ENCODE measurements at regions not wholly inside any gene's neighbourhood (a gene's known extent, or its start where the extent isn't known, plus 50 kb on each side); places are given as distances from the start of the nearest gene placed in this dataset.

DNA sequence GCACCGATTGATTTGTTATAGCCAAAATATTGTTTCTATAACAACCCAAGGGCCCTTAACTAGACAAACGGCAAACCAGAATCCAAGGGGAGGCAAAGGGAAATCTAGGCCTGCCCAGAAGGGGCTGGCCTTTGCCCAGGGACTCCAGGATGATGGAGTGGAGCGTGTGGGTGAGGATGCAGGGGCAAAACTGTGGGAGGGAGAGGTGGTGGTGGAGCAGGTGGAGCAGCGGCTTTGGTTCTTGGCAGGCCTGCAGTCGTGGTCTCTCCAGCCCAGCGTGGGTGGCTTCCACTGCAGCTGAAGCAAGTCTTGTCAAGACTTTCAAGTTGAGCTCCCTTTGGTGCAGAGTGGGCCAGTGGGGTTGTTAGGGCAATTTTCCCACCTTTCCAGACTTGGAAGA lies 98.6 kb upstream of the TBCA start:
- Histone ChIP-seq H3K36me3 (ENCODE audit: control insufficient read depth, insufficient read depth, low read length) (no peaks in the 10 kb centered on the region), H3K23ac (ENCODE audit: low read depth, low read length) (no peak overlapping the region), H3K27ac (ENCODE audit: insufficient read depth, low read length) (no peak overlapping the region), H3K4me1 (ENCODE audit: control insufficient read depth, insufficient read depth, low read length) (0 out of 2 replicates have a peak, but pooled peaks cover 2% of the 10 kb centered on the region), H4K8ac (ENCODE audit: low read depth in 2 of 2, low read length in 2 of 2) (no peak overlapping the region), H2AFZ (replicated peaks; ENCODE audit: low read length, poor library complexity) (no peak overlapping the region), H3K14ac (replicated peaks; ENCODE audit: low read depth, low read length) (no peak overlapping the region), H2BK120ac (ENCODE audit: low read depth, low read length) (no peak overlapping the region), H3K18ac (ENCODE audit: low read depth, low read length) (no peak overlapping the region), H3K79me1 (ENCODE audit: low read depth in 1 of 2, low read length in 2 of 2) (no peaks in the 10 kb centered on the region), H4K5ac (ENCODE audit: low read depth, low read length) (no peak overlapping the region), H2BK5ac (ENCODE audit: low read depth, low read length, poor library complexity, severe bottlenecking) (no peak overlapping the region), H2AK5ac (ENCODE audit: low read depth, low read length) (no peak overlapping the region), H3K9ac (ENCODE audit: low read depth, low read length) (no peak overlapping the region), H3K27me3 (ENCODE audit: control insufficient read depth, insufficient read depth, low read length) (no peaks in the 10 kb centered on the region), H4K20me1 (ENCODE audit: insufficient read depth, low read length) (no peaks in the 10 kb centered on the region), H3K4me3 (ENCODE audit: insufficient read depth, low read depth, low read length) (no peak overlapping the region), H3K4ac (ENCODE audit: low read depth, low read length) (no peak overlapping the region), H3K4me2 (ENCODE audit: low read depth, low read length) (no peak overlapping the region), H2BK15ac (ENCODE audit: low read depth, low read length) (no peak overlapping the region), H2AK9ac (replicated peaks; ENCODE audit: low read depth, low read length, poor library complexity) (no peak overlapping the region), H3K9me1 (ENCODE audit: insufficient read depth, low read length) (no peaks in the 10 kb centered on the region), H3K56ac (ENCODE audit: extremely low read depth, insufficient read depth, low read length) (no peak overlapping the region), H2BK20ac (ENCODE audit: low read depth, low read length) (no peak overlapping the region), H4K91ac (ENCODE audit: insufficient read depth, low read depth, low read length) (no peak overlapping the region), H3K9me3 (ENCODE audit: control insufficient read depth, insufficient read depth, low read length) (no peaks in the 10 kb centered on the region)
- POLR2A ChIA-PET (ENCODE audit: unreplicated experiment), result no interaction called here
- dilution Hi-C loops (cut with HindIII; ENCODE audit: low sequenced_read_pairs, unreplicated experiment), result no loop called here
- BruUV-seq (replicated peaks), result no TSS peak
- intact Hi-C loops (cut with micrococcal nuclease), result no loop called here
- in situ Hi-C loops (cut with MboI; ENCODE audit: low sequenced_read_pairs), result no loop called here
- 100% methylated on average over 1 of the region's 6 CpGs; no CpG with 5 or more reads in 1 of the 2 experiments for WGBS, 2 experiments (ENCODE audit: extremely low coverage in 2 of 2, insufficient read length in 1 of 2)
- DNase-seq (no peak), ATAC-seq (ENCODE audit: low read depth) (no peak)
- CTCF ChIA-PET, result no interaction called here
- no peak for TF ChIP-seq RFX5 (IDR thresholded peaks at IDR 0.05; ENCODE audit: low read depth, low read length)
- TF ChIP-seq MAZ (IDR thresholded peaks at IDR 0.05; ENCODE audit: borderline replicate concordance, low read depth, low read length), result no peak
- no peak for TF ChIP-seq BHLHE40 (IDR thresholded peaks at IDR 0.05; ENCODE audit: low read depth, low read length)
- TF ChIP-seq CHD1 (IDR thresholded peaks at IDR 0.05; ENCODE audit: low read depth, low read length), result no peak
- TF ChIP-seq, protein P1, sequence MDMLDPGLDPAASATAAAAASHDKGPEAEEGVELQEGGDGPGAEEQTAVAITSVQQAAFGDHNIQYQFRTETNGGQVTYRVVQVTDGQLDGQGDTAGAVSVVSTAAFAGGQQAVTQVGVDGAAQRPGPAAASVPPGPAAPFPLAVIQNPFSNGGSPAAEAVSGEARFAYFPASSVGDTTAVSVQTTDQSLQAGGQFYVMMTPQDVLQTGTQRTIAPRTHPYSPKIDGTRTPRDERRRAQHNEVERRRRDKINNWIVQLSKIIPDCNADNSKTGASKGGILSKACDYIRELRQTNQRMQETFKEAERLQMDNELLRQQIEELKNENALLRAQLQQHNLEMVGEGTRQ (IDR thresholded peaks at IDR 0.05; ENCODE audit: low read depth, low read length), result no peak
- TF ChIP-seq, protein P2, sequence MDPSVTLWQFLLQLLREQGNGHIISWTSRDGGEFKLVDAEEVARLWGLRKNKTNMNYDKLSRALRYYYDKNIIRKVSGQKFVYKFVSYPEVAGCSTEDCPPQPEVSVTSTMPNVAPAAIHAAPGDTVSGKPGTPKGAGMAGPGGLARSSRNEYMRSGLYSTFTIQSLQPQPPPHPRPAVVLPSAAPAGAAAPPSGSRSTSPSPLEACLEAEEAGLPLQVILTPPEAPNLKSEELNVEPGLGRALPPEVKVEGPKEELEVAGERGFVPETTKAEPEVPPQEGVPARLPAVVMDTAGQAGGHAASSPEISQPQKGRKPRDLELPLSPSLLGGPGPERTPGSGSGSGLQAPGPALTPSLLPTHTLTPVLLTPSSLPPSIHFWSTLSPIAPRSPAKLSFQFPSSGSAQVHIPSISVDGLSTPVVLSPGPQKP (IDR thresholded peaks at IDR 0.05; ENCODE audit: borderline replicate concordance, low read depth, low read length), result no peak
- no peak for TF ChIP-seq RAD21 (IDR thresholded peaks at IDR 0.05; ENCODE audit: low read length)
- TF ChIP-seq, protein P3, sequence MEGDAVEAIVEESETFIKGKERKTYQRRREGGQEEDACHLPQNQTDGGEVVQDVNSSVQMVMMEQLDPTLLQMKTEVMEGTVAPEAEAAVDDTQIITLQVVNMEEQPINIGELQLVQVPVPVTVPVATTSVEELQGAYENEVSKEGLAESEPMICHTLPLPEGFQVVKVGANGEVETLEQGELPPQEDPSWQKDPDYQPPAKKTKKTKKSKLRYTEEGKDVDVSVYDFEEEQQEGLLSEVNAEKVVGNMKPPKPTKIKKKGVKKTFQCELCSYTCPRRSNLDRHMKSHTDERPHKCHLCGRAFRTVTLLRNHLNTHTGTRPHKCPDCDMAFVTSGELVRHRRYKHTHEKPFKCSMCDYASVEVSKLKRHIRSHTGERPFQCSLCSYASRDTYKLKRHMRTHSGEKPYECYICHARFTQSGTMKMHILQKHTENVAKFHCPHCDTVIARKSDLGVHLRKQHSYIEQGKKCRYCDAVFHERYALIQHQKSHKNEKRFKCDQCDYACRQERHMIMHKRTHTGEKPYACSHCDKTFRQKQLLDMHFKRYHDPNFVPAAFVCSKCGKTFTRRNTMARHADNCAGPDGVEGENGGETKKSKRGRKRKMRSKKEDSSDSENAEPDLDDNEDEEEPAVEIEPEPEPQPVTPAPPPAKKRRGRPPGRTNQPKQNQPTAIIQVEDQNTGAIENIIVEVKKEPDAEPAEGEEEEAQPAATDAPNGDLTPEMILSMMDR (conservative IDR thresholded peaks at IDR 0.05; ENCODE audit: low read depth, low read length), result no peak
- TF ChIP-seq SMC3 (IDR thresholded peaks at IDR 0.05; ENCODE audit: low read depth, low read length), result no peak
- TF ChIP-seq POLR2A (IDR thresholded peaks at IDR 0.05; ENCODE audit: low read depth, low read length), result no peak
- no peak for TF ChIP-seq NFE2L2 (IDR thresholded peaks at IDR 0.05; ENCODE audit: low read depth, low read length)
- no peak for TF ChIP-seq MXI1 (IDR thresholded peaks at IDR 0.05; ENCODE audit: borderline replicate concordance, low read depth, low read length)

Measured in IMR-90 (cell line).